GM13976 (cell line): ENCODE measurements at regions not wholly inside any gene's neighbourhood (a gene's known extent, or its start where the extent isn't known, plus 50 kb on each side); places are given as distances from the start of the nearest gene placed in this dataset.

Experiments used
- DNase-seq: peaks from one replicate; pipeline ENCODE4 v3.0.0; 2012; ENCODE audit warnings: low spot score
- in situ Hi-C: fragments of 300-500 bp; cut with MboI; formaldehyde crosslinking; loops from one replicate; pipeline ENCODE4 v1.12.0; 2022; ENCODE audit warnings: low sequenced_read_pairs, mixed read lengths, inconsistent platforms; ENCODE audit not compliant: unreplicated experiment
- TF ChIP-seq, protein P1 (sequence below): IDR thresholded peaks from 2 replicates; pipeline ENCODE4 v1.5.1; 2012; ENCODE audit warnings: borderline replicate concordance, mild to moderate bottlenecking; ENCODE audit not compliant: insufficient read depth; ENCODE audit errors: extremely low read depth, missing control alignments, control extremely low read depth

DNA sequence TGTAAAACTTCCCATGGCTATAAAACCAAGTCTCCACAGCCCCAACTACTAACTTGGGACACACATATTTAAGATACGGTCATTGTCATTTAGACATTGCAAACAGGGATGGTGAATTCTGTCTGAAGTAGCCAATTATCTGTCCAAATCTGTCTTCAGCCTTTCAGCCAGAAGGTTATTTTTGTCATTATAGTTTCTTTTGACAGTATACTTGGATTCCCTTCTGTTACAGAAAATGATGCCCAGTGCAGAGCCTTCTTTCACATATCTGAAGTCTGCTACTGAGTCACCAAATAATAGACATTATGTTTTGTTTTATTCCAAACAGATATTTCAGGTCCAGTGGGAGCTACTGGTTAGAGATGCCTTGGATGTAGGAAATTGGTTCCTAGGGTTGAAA, 452.4 kb upstream of the HTR2A start:
- no peak for DNase-seq

GRCh38 chr13:47337781-47338507, 441.1 kb upstream of the HTR2A start:
- TF ChIP-seq, protein P1, sequence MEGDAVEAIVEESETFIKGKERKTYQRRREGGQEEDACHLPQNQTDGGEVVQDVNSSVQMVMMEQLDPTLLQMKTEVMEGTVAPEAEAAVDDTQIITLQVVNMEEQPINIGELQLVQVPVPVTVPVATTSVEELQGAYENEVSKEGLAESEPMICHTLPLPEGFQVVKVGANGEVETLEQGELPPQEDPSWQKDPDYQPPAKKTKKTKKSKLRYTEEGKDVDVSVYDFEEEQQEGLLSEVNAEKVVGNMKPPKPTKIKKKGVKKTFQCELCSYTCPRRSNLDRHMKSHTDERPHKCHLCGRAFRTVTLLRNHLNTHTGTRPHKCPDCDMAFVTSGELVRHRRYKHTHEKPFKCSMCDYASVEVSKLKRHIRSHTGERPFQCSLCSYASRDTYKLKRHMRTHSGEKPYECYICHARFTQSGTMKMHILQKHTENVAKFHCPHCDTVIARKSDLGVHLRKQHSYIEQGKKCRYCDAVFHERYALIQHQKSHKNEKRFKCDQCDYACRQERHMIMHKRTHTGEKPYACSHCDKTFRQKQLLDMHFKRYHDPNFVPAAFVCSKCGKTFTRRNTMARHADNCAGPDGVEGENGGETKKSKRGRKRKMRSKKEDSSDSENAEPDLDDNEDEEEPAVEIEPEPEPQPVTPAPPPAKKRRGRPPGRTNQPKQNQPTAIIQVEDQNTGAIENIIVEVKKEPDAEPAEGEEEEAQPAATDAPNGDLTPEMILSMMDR: no peak
- in situ Hi-C loops: no loop called here
- no peak for DNase-seq

More for the DNA sequence above, 452.4 kb upstream of the HTR2A start:
- in situ Hi-C loops: no loop called here
- TF ChIP-seq, protein P1: no peak

DNA sequence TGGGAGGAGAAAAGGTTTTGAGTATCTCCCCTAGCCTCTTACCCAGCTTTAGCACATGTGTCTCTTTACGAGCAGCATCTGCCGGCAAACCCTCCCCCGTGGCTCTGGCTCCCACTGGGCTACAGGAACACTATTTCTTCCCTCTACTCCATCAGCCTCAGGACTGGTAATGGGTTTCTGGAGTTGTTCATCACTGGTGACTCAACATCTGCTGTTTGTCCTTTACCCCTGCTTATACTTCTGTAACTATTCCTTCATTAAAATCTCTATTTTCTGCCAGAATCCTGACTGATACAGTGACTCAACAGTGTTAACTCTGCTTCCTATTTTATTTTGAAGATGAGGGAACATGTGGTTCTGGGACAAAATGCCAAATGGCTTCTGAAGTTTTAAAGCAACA, 437.3 kb upstream of the HTR2A start:
- no peak for DNase-seq
- in situ Hi-C loops: no loop called here
- TF ChIP-seq, protein P1: no peak

- in situ Hi-C loops: no loop called here
- no peak for DNase-seq
Observed at GRCh38 chr13:47332149-47332548, 435.3 kb upstream of the HTR2A start.

GRCh38 chr13:47330031-47330430, 433.2 kb upstream of the HTR2A start:
- no peak for DNase-seq
- TF ChIP-seq, protein P1: no peak
- in situ Hi-C loops: no loop called here

More at GRCh38 chr13:47332149-47332548, 435.3 kb upstream of the HTR2A start:
- TF ChIP-seq, protein P1: no peak

DNA sequence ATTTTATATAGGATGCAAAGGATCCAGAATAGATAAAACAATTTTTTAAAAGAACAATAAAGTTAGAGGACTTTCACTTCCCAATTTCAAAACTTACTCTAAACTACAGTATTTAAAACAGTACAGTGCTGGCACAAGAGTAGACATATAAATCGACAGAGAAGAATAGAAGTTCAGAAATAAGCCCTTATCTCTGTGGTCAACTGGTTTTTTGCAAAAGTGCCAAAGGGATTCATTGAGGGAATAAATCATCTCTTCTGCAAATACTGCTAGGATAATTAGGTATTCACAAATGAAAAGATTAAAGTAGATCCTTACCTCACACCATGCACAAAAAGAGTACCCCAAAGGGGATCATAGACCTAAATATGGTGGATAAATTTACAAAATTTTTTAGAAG, 431.0 kb upstream of the HTR2A start:
- DNase-seq: no peak
- in situ Hi-C loops: no loop called here
- TF ChIP-seq, protein P1: no peak
